ENCODE measurements at regions not wholly inside any gene's neighbourhood (a gene's known extent, or its start where the extent isn't known, plus 50 kb on each side); places are given as distances from the start of the nearest gene placed in this dataset.
A peak's percentile ranks its signal among the peaks of the same experiment; 100 is the strongest.

DNA sequence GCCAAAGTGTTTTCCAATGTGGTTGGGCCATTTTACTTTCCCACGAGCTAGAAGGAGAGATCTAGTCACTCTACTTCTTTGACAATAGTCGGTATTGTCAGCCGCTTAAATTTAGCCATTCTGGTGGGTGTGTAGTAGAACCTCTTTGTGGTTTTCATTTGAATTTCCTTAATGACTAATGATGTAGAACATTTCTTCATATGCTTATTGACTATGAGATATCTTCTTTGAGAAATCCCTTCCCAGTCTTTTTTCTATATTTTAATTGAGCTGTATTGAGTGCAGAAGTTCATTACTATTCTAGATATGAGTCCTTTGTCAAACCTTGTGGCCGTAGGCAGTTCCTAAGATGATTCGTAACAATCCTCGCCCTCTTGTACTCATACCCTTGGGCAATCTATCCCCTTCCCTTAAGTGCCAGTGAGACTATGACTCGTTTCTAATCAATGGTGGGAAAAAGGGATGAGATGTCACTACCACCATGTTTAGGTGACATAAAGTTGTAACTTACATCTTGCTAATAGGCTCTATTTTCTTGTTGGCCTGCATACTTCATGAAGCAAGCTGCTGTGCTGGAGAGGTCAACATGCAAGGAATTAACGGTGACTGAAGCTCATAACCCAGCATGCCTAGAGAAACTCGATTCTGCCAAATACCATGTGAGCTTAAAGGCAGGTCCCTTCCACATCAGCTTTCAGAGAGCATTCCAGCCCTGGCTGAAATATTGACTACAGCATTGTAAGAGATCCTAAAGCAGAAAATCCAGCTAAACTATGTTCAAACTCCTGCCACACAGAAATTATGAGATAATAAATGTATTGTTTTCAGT is 817.9 kb upstream of the SOX9 start:
- Mint-ChIP-seq H3K9me3 (ENCODE audit: unreplicated experiment) (no peaks in the 10 kb centered on the region), H3K36me3 (ENCODE audit: insufficient read depth, unreplicated experiment) (no peaks in the 10 kb centered on the region), H3K27ac (ENCODE audit: low read depth, unreplicated experiment) (no peak overlapping the region), H3K4me3 (ENCODE audit: unreplicated experiment) (no peak overlapping the region), H3K27me3 (ENCODE audit: insufficient read depth, unreplicated experiment) (no peaks in the 10 kb centered on the region), H3K4me1 (ENCODE audit: insufficient read depth, unreplicated experiment) (no peaks in the 10 kb centered on the region)
- TF ChIP-seq, protein P1, sequence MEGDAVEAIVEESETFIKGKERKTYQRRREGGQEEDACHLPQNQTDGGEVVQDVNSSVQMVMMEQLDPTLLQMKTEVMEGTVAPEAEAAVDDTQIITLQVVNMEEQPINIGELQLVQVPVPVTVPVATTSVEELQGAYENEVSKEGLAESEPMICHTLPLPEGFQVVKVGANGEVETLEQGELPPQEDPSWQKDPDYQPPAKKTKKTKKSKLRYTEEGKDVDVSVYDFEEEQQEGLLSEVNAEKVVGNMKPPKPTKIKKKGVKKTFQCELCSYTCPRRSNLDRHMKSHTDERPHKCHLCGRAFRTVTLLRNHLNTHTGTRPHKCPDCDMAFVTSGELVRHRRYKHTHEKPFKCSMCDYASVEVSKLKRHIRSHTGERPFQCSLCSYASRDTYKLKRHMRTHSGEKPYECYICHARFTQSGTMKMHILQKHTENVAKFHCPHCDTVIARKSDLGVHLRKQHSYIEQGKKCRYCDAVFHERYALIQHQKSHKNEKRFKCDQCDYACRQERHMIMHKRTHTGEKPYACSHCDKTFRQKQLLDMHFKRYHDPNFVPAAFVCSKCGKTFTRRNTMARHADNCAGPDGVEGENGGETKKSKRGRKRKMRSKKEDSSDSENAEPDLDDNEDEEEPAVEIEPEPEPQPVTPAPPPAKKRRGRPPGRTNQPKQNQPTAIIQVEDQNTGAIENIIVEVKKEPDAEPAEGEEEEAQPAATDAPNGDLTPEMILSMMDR (IDR thresholded peaks at IDR 0.05; ENCODE audit: unreplicated experiment) = no peak
- BruUV-seq (replicated peaks) = no TSS peak
- ChIA-PET POLR2A (no interaction called here), CTCF (interaction anchor here (0.6 to 0.9 kb wide), 2 partner anchors 51 to 483 kb away, joined by 3 read pairs; no protein-coding TSS in a partner anchor)
- peak; percentile 5 for DNase-seq (ENCODE audit: unreplicated experiment)
- intact Hi-C loops (cut with micrococcal nuclease) = no loop called here

DNA sequence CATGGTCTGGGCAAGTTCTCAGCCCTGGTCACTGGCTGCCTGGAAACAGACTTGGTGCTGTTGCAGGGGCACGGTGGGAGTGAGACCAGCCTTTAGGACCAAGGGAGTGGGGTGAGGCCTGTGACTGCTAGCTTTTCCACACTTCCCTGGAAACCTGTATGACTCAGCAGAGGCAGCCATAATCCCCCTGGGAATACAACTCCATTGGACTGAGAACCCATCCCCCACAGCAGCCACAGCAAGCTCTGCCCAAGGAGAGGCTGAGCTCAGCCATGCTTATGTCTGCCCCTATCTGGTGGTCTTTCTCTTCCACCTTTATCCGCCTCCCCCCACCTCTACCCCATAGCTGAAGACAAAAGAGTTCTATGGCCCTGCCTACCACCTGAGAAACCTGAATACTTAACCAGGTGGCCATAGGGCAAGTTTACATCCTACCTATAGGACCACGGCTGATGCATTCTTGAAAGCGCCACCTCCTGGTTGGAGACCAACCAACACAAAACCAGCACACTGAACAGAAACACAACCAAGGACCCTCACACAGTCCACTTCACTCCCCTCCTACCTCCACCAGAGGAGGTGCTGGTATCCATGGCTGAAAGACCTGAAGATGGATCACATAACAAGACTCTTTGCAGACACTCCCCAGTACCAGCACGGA is 816.2 kb upstream of the SOX9 start:
- POLR2A ChIA-PET = interaction anchor here (1.3 kb wide), 1 partner anchor 10 kb away, joined by 3 read pairs; no protein-coding TSS in a partner anchor
- TF ChIP-seq, protein P1 (IDR thresholded peaks at IDR 0.05; ENCODE audit: unreplicated experiment) = no peak
- peak; percentile 7 for DNase-seq (ENCODE audit: unreplicated experiment)
- Mint-ChIP-seq H3K4me3 (ENCODE audit: unreplicated experiment) (no peak overlapping the region), H3K9me3 (ENCODE audit: unreplicated experiment) (no peaks in the 10 kb centered on the region), H3K36me3 (ENCODE audit: insufficient read depth, unreplicated experiment) (no peaks in the 10 kb centered on the region), H3K27ac (ENCODE audit: low read depth, unreplicated experiment) (no peak overlapping the region), H3K4me1 (ENCODE audit: insufficient read depth, unreplicated experiment) (no peaks in the 10 kb centered on the region), H3K27me3 (ENCODE audit: insufficient read depth, unreplicated experiment) (no peaks in the 10 kb centered on the region)
- BruUV-seq (replicated peaks) = no TSS peak
- intact Hi-C loops (cut with micrococcal nuclease) = no loop called here
- CTCF ChIA-PET = no interaction called here

DNA sequence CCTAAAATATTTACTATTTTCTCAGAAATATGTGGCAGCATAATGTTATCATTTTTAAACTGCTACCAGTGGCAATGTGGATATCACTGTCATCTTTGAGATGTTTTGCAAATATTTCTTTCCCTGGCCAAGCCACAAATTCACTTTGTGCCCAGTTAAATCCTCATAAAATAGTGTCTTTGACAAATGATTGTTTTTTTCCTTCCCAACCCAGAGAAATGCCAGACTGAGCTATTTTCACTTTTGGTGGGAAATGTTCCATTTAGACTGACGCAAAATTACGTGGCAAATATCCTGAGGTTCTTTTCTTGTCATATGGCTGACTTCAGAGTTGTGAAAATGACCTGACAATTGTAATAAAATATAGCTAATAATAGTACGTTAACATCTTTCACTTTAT is 807.0 kb upstream of the SOX9 start:
- no TSS peak for BruUV-seq (replicated peaks)
- Mint-ChIP-seq H3K27me3 (ENCODE audit: insufficient read depth, unreplicated experiment) (no peaks in the 10 kb centered on the region), H3K4me3 (ENCODE audit: unreplicated experiment) (no peak overlapping the region), H3K36me3 (ENCODE audit: insufficient read depth, unreplicated experiment) (no peaks in the 10 kb centered on the region), H3K9me3 (ENCODE audit: unreplicated experiment) (no peaks in the 10 kb centered on the region), H3K27ac (ENCODE audit: low read depth, unreplicated experiment) (no peak overlapping the region), H3K4me1 (ENCODE audit: insufficient read depth, unreplicated experiment) (no peaks in the 10 kb centered on the region)
- intact Hi-C loops (cut with micrococcal nuclease) = no loop called here
- DNase-seq (ENCODE audit: unreplicated experiment) = no peak
- TF ChIP-seq, protein P1 (IDR thresholded peaks at IDR 0.05; ENCODE audit: unreplicated experiment) = no peak
- CTCF ChIA-PET = interaction anchor here (0.7 kb wide), 1 partner anchor 508 kb away, joined by 3 read pairs; no protein-coding TSS in a partner anchor
- POLR2A ChIA-PET = no interaction called here

DNA sequence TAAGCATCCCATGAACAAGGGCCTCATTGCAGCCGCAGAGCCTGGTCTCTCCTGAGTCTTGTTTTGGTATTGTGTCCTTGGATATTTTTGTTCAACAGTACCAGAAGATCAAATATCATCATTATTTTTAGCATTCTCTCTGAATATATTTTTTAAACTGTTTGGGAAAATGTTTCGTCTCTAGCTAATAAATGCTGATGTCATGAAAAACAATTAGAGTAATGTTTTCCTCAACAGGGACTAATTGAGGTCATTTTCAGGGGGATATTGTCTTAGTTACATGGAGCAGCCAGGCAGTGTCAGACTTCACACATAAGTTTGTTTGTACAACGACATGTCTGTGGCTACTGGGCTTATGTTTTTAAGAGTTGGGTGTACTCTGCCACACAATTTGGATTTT is 805.3 kb upstream of the SOX9 start:
- Mint-ChIP-seq H3K9me3 (ENCODE audit: unreplicated experiment) (peaks cover 8% of the 10 kb centered on the region), H3K27me3 (ENCODE audit: insufficient read depth, unreplicated experiment) (no peaks in the 10 kb centered on the region), H3K4me3 (ENCODE audit: unreplicated experiment) (no peak overlapping the region), H3K36me3 (ENCODE audit: insufficient read depth, unreplicated experiment) (no peaks in the 10 kb centered on the region), H3K27ac (ENCODE audit: low read depth, unreplicated experiment) (no peak overlapping the region), H3K4me1 (ENCODE audit: insufficient read depth, unreplicated experiment) (no peaks in the 10 kb centered on the region)
- ChIA-PET POLR2A (interaction anchor here (0.8 to 1.4 kb wide), 2 partner anchors 10 to 23 kb away, joined by 3 read pairs; no protein-coding TSS in a partner anchor), CTCF (no interaction called here)
- BruUV-seq (replicated peaks) = no TSS peak
- no peak for DNase-seq (ENCODE audit: unreplicated experiment)
- TF ChIP-seq, protein P1 (IDR thresholded peaks at IDR 0.05; ENCODE audit: unreplicated experiment) = no peak
- intact Hi-C loops (cut with micrococcal nuclease) = no loop called here

All from MCF 10A (cell line).